Mesenteric fat pad (tissue), 1 donor: ENCODE measurements at regions not wholly inside any gene's neighbourhood (a gene's known extent, or its start where the extent isn't known, plus 50 kb on each side); places are given as distances from the start of the nearest gene placed in this dataset.

Source experiments
- DNase-seq: peaks from one replicate; pipeline ENCODE4 v3.0.0-alpha.2; 2020; ENCODE audit warnings: low spot score
- donor health status: DM: yes; HTN: yes; CAD: no.

GRCh38 chr3:181855825-181856224, 144.1 kb downstream of the SOX2 start:
- no peak for DNase-seq

DNA sequence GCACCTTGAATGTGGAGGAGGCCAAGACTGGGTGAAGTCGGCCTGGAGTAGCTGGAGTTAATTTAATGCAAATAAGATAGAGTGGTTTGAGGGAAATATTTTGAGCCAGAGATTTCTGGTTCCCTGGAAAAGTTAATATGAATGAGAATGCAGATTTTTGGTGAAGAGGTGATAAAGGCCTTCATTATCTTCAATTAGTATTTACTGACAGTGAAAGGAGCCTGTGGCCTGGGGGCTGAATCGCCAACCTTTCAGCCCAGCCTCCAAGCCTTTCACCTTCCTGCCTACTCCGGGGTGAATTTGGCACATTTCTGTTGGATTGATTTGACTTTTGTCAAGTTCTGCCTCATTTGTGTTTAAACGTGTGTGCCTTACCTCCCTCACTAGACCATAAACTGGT, 147.8 kb downstream of the SOX2 start:
- no peak for DNase-seq

GRCh38 chr3:181860235-181860634, 148.5 kb downstream of the SOX2 start:
- no peak for DNase-seq

DNA sequence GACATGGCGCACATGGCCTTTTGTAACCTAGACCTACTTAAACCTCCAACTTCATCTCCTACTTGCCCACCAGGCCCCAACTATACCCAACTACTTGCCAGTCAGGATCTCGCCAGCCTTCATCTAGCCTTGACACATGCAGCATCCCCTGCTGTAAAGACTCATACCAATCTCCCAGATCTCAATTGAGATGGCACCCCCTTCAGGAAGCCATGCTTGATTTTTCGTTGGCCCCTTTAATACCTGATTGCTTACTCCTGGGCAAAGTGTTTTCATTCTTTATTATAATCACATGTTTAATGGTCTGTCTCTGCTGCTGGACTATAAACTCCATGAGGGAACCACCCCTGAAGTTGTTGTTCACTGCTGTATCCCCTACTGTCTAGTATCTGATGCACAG, 150.8 kb downstream of the SOX2 start:
- DNase-seq, result no peak

GRCh38 chr3:181868576-181869082, 156.9 kb downstream of the SOX2 start:
- no peak for DNase-seq

DNA sequence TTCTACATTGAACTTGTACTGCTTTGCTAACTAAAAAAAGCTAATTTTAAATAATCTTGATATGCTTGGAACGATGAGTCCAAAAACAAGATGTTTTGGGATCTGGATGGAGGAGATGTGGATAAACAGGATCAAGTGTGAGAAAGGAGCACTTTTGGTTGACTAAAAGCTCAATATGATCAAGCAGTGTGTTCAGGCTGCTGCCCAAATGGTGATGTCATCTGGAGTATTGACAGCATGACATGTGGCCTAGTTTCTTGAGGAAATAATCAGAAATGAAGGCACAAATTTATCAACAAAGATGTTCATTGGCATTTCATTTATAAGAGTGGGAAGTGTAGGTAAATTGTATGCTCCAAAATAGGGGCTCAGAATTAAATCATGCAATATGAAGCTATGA, 161.2 kb downstream of the SOX2 start:
- DNase-seq, result no peak

- no peak for DNase-seq
Measured at GRCh38 chr3:181879926-181880325, 168.2 kb downstream of the SOX2 start.

DNA sequence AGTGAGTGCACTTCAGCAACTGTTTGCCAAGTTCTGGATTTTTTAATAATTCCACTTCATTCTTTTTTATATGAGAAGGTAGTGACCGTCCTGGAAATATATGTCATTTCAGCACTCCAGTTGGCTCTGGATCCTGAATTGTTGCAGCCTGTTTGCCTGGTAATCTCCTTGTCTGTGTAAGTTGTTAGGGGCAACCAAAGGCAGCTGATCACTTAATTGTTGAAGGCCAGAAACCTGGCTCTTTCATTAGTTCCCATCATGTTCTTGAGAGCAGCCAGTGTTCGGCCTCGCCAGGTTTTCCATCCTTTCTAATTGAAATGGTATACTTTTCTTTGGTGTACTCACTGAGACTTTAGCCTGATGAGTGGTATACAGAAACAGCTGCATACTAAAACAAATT, 168.6 kb downstream of the SOX2 start:
- no peak for DNase-seq

DNA sequence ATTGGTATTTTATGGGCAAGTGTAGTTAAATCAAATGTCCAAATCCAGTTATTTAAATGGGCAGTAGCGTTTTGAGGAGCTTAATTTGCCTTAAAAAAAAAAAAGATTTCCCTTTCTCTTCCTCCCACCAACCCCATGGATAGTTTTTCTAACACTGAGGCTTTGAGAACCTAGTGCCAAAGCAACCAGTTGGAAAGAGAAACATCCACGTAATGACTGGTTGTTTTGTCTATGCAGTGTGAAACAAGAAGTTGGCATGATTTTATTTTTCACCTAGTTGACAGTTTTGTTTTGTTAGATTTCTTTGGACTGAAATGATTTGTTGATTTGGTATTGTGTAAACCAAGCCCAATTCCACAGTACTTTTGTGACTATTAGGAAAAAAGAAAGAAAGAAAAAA, 170.0 kb downstream of the SOX2 start:
- DNase-seq, result no peak

GRCh38 chr3:181885868-181886630, 174.3 kb downstream of the SOX2 start:
- DNase-seq, result no peak

- no peak for DNase-seq
Measured at GRCh38 chr3:181886676-181887075, 175.0 kb downstream of the SOX2 start.

GRCh38 chr3:181887685-181888084, 176.0 kb downstream of the SOX2 start:
- DNase-seq, result no peak

GRCh38 chr3:181888234-181888633, 176.5 kb downstream of the SOX2 start:
- DNase-seq, result no peak

DNA sequence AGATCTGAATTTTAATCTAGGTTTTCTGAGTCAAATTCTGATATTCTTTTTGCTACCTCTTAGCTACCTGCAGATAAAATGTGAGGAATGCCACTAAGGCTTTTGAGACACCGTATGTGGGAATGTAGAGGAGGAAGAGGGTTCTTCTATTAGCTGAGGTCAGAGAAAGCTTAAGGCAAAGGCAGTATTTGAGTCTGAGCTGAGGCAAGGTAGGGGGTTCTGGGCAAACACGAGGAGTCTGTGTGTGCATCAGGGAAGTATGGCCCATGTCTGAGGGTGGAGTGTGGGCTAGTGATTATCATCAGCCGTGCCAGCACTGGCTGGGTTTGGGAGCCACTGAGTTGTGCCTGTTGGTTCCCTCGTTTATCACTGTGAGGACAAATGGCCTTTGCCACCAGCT, 181.1 kb downstream of the SOX2 start:
- no peak for DNase-seq

- DNase-seq, result no peak
Measured at GRCh38 chr3:181896605-181897004, 184.9 kb downstream of the SOX2 start.

DNA sequence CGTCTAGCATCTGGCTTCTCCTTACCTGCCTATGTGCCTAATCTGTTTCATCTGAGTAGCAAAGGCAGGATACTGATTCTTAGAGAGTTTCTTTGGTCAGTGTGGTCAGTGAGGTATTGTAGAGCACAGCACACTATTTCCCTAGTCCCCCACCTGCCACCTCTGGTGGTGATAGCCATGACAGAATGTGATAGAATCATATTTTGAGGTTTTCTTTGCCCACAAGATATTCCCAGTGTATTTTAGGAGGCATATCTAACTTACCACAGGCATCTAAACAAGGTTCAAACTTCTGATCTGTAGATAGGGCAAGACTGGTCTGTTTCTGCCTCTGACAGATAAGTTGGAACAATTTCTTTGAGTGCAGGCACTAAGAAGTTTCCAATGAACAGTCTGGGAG, 188.0 kb downstream of the SOX2 start:
- no peak for DNase-seq

DNA sequence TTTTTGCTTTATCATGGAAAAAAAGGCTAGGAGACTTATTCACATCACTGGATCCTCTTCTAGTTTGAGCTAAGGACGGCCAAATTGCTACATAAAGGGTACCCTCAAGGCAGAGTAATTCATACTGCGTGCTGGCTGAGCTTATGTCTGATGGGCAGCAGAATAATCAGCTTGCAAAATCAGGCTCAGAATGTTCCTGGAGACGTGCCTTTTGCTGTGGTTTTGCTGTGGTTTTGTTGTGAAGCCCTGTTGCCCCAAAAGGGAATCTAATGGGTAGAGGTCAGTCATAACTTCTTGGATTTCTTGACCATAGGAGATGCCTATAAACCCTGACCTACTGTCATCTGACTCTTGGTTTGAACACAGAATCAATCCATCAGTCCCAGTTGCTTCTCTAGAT, 189.9 kb downstream of the SOX2 start:
- DNase-seq, result no peak

DNA sequence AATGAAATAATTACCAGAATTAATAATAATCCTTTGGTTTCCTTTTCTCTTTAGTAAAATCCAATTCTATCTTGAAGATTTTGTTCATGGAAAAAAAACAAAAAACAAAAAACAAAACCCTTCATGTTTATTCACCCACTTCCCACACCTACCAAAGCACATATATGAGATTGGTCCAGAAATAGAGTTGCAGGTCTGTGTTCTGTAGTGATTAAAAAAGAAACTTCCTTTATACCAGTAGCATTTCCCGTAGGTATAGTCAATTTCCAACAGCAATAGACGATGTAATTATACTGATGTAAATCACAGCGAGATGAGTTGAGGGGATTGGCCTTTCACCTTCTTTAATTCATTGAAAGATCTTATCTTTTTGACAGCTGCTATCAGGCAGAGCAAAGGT, 194.6 kb downstream of the SOX2 start:
- no peak for DNase-seq

DNA sequence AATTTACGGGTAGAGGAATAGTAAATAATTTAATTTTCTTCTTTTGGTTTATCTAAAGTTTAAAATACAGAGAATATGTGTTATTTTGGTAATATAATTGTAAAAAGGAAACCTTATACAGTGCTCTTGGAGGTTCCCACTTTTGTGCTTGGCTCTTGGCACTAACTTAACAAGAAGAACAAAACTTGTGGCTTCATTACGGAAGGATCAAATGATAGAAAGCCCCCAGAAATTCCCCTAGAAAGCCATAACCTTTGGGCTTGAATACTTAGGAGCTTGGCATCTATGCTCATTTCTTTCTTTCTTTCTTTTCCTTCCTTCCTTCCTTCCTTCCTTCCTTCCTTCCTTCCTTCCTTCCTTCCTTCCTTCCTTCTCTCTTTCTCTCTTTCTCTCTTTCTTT, 197.5 kb downstream of the SOX2 start:
- DNase-seq, result no peak

- DNase-seq, result no peak
Measured at GRCh38 chr3:181912384-181912783, 200.7 kb downstream of the SOX2 start.

- no peak for DNase-seq
Measured at GRCh38 chr3:181913254-181913653, 201.5 kb downstream of the SOX2 start.

DNA sequence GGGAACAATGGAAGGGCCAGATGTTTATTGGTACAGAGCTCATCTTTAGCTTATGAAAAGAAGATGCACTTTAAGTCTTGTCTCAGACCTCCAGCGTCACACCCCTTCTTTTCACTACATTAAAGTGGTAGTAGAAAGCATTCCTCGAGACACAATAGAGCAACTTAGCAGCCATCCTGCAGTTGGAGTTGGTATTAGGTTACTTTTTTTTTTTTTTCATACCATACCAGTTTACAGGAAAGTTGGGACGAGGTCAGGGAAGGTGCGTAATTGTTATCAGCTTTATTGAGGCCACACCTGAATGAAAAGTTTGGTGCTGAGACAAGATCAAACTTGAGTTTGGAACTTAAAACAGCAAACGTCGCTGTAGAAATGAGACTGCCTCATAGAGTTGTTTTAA, 203.8 kb downstream of the SOX2 start:
- DNase-seq, result no peak

DNA sequence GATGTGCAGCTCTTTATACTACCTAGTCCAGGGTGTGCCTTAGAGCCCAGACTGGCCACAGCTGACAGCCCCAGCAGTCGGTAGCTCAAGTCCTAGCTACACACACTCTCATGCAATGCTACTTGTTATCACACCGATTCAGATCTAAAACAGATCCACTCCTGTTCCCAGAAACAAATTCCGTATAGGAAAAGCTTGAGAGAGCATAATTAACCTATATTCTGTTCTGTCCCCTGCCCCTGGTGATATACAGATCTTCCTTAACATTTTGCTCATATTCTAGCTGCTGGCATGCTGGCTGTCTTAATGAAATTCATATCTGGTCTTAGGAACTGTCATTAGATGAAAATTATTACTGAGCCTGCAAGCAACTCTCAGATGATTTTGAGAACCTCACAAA, 204.3 kb downstream of the SOX2 start:
- DNase-seq, result no peak

DNA sequence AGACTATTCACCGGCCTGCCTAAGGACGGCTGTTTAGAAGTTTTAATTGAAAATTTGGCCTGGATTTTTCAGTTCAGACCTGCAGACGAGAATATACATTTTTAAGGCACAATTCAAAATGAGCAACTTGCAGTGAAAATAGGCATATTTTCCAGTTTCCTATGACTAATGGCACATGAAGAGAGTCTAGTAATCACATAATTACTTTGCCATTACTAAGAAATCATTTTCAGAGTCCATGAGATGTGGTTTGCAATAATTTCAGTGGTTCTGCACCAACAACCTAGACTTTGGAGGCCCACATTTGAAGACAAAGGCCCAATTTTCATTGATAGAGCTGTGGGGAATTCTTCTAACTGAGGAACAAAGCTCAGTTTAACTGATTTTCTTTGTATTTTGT, 205.3 kb downstream of the SOX2 start:
- DNase-seq, result no peak
